Liver (tissue), 8 donors: ENCODE measurements at regions not wholly inside any gene's neighbourhood (a gene's known extent, or its start where the extent isn't known, plus 50 kb on each side); places are given as distances from the start of the nearest gene placed in this dataset.

ENCODE experiments used
- DNase-seq: peaks from one replicate; pipeline ENCODE4 v3.0.0-alpha.2; 2017; ENCODE audit warnings: low spot score
- H3K27ac ChIP-seq, 2 donors: one replicate each; pipeline ENCODE4 v1.7.0; 2013; ENCODE audit warnings: inconsistent platforms in 2 of 2, low read length in 2 of 2, control low read depth in 1 of 2, low read depth in 1 of 2, mild to moderate bottlenecking in 1 of 2
- H3K27me3 ChIP-seq, 4 donors: one replicate each; pipeline versions ENCODE4 v1.6.1 to v1.7.0; 2013; ENCODE audit warnings: low read length in 3 of 4, inconsistent platforms in 1 of 4, mild to moderate bottlenecking in 1 of 4, moderate library complexity in 1 of 4; ENCODE audit not compliant: control insufficient read depth in 4 of 4, insufficient read depth in 4 of 4
- H3K36me3 ChIP-seq, 4 donors: one replicate each; pipeline versions ENCODE4 v1.6.1 to v1.7.0; 2013; ENCODE audit warnings: low read length in 3 of 4, mild to moderate bottlenecking in 3 of 4, low read depth in 1 of 4, moderate library complexity in 1 of 4; ENCODE audit not compliant: control insufficient read depth in 4 of 4, insufficient read depth in 3 of 4
- H3K4me1 ChIP-seq, 4 donors: one replicate each; pipeline versions ENCODE4 v1.6.1 to v1.7.0; 2013; ENCODE audit warnings: low read length in 3 of 4, mild to moderate bottlenecking in 3 of 4, moderate library complexity in 1 of 4; ENCODE audit not compliant: control insufficient read depth in 4 of 4, insufficient read depth in 4 of 4
- H3K4me3 ChIP-seq, 3 donors: one replicate each; pipeline versions ENCODE4 v1.6.1 to v1.7.0; 2013; ENCODE audit warnings: low read length in 3 of 3, control low read depth in 1 of 3, low read depth in 1 of 3, mild to moderate bottlenecking in 1 of 3
- H3K9ac ChIP-seq, 2 donors: one replicate each; pipeline ENCODE4 v1.7.0; 2013; ENCODE audit warnings: low read length in 2 of 2, mild to moderate bottlenecking in 2 of 2, moderate library complexity in 2 of 2, control low read depth in 1 of 2, low read depth in 1 of 2
- H3K9me3 ChIP-seq, 4 donors: one replicate each; pipeline versions ENCODE4 v1.6.1 to v1.7.0; 2013; ENCODE audit warnings: low read length in 3 of 4; ENCODE audit not compliant: control insufficient read depth in 4 of 4
- FOXA2 ChIP-seq: IDR thresholded peaks from 2 replicates; pipeline ENCODE4 v1.6.1; 2016; ENCODE audit warnings: antibody characterized with exemption
- GABPA ChIP-seq, 2 donors: IDR thresholded peaks in 1 of 2; conservative IDR thresholded peaks in 1 of 2; 2 replicates each; pipeline ENCODE4 v1.6.1; 2016; ENCODE audit warnings: antibody characterized with exemption in 2 of 2, mild to moderate bottlenecking in 1 of 2, moderate library complexity in 1 of 2
- HNF4A ChIP-seq, 2 donors: conservative IDR thresholded peaks; 2 replicates each; pipeline ENCODE4 v1.6.1; 2016; ENCODE audit warnings: antibody characterized with exemption in 2 of 2, mild to moderate bottlenecking in 2 of 2
- HNF4G ChIP-seq: IDR thresholded peaks from 2 replicates; pipeline ENCODE4 v1.6.1; 2016; ENCODE audit warnings: antibody characterized with exemption
- JUND ChIP-seq, 2 donors: IDR thresholded peaks; 2 replicates each; pipeline ENCODE4 v1.6.1; 2016; ENCODE audit warnings: antibody characterized with exemption in 2 of 2
- NR2F2 ChIP-seq: IDR thresholded peaks from 2 replicates; pipeline ENCODE4 v1.6.1; 2016; ENCODE audit warnings: antibody characterized with exemption
- RAD21 ChIP-seq, 2 donors: IDR thresholded peaks; 2 replicates each; pipeline ENCODE4 v1.6.1; 2016; ENCODE audit warnings: antibody characterized with exemption in 2 of 2, mild to moderate bottlenecking in 2 of 2
- SP1 ChIP-seq: IDR thresholded peaks from 2 replicates; pipeline ENCODE4 v1.6.1; 2018; ENCODE audit warnings: antibody characterized with exemption, mild to moderate bottlenecking
- WGBS: extraction: QIAGEN DNeasy Blood & Tissue Kit; methylation state at CpG from one replicate; pipeline ENCODE4 v1.1.7; 2013; 5-methylcytosine and 5-hydroxymethylcytosine counted together
- TF ChIP-seq, protein P1 (sequence below): IDR thresholded peaks from 2 replicates; pipeline ENCODE4 v1.6.1; 2016; ENCODE audit warnings: antibody characterized with exemption, mild to moderate bottlenecking
- TF ChIP-seq, protein P2 (sequence below): IDR thresholded peaks from 2 replicates; pipeline ENCODE4 v1.6.1; 2016; ENCODE audit warnings: antibody characterized with exemption
- TF ChIP-seq, protein P3 (sequence below): IDR thresholded peaks from 2 replicates; pipeline ENCODE4 v1.6.1; 2016; ENCODE audit warnings: antibody characterized with exemption
- TF ChIP-seq, protein P4 (sequence below): fragments of 150-350 bp; IDR thresholded peaks from 2 replicates; pipeline ENCODE4 v1.5.1; 2017; ENCODE audit warnings: improper control_type of control experiment, low read depth, low read length; ENCODE audit not compliant: missing input control
- donor health status: healthy.
- donor health status: healthy.
- donor health status: healthy.
- donor health status: healthy.
- donor health status: healthy.

DNA sequence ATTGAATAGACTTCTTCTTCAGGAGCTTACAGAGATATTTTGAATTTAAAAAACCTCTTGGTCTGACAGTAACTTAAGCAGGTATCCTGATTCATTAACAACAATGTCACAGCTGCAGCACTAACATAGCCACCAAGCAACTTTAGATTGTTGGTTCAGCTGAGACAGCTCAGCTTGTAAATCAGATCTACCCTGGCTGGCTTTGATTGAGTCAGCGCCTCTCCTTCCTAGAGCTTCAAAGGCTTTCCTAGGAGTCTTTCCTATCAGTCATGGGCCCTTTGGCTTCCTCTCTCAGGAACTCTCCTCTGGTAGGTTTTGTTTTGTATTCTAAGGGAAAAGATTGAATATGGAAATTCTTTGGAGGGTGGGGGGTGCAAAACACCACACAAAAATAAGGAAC, 70.7 kb upstream of the STEAP4 start:
- Histone ChIP-seq H3K36me3 (no peaks in the 10 kb centered on the region), H3K27ac (no peak overlapping the region), H3K4me3 (no peak overlapping the region), H3K4me1 (no peaks in the 10 kb centered on the region), H3K9ac (no peak overlapping the region), H3K27me3 (no peaks in the 10 kb centered on the region), H3K9me3 (no peaks in the 10 kb centered on the region)
- TF ChIP-seq RAD21 (IDR thresholded peaks at IDR 0.05): no peak
- no peak for TF ChIP-seq NR2F2
- no peak for TF ChIP-seq FOXA2
- TF ChIP-seq, protein P1, sequence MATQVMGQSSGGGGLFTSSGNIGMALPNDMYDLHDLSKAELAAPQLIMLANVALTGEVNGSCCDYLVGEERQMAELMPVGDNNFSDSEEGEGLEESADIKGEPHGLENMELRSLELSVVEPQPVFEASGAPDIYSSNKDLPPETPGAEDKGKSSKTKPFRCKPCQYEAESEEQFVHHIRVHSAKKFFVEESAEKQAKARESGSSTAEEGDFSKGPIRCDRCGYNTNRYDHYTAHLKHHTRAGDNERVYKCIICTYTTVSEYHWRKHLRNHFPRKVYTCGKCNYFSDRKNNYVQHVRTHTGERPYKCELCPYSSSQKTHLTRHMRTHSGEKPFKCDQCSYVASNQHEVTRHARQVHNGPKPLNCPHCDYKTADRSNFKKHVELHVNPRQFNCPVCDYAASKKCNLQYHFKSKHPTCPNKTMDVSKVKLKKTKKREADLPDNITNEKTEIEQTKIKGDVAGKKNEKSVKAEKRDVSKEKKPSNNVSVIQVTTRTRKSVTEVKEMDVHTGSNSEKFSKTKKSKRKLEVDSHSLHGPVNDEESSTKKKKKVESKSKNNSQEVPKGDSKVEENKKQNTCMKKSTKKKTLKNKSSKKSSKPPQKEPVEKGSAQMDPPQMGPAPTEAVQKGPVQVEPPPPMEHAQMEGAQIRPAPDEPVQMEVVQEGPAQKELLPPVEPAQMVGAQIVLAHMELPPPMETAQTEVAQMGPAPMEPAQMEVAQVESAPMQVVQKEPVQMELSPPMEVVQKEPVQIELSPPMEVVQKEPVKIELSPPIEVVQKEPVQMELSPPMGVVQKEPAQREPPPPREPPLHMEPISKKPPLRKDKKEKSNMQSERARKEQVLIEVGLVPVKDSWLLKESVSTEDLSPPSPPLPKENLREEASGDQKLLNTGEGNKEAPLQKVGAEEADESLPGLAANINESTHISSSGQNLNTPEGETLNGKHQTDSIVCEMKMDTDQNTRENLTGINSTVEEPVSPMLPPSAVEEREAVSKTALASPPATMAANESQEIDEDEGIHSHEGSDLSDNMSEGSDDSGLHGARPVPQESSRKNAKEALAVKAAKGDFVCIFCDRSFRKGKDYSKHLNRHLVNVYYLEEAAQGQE: no peak
- TF ChIP-seq, protein P2, sequence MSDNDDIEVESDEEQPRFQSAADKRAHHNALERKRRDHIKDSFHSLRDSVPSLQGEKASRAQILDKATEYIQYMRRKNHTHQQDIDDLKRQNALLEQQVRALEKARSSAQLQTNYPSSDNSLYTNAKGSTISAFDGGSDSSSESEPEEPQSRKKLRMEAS: no peak
- TF ChIP-seq HNF4A (conservative IDR thresholded peaks at IDR 0.05): no peak
- no peak for TF ChIP-seq SP1
- no peak for TF ChIP-seq JUND (IDR thresholded peaks at IDR 0.05)
- TF ChIP-seq, protein P3, sequence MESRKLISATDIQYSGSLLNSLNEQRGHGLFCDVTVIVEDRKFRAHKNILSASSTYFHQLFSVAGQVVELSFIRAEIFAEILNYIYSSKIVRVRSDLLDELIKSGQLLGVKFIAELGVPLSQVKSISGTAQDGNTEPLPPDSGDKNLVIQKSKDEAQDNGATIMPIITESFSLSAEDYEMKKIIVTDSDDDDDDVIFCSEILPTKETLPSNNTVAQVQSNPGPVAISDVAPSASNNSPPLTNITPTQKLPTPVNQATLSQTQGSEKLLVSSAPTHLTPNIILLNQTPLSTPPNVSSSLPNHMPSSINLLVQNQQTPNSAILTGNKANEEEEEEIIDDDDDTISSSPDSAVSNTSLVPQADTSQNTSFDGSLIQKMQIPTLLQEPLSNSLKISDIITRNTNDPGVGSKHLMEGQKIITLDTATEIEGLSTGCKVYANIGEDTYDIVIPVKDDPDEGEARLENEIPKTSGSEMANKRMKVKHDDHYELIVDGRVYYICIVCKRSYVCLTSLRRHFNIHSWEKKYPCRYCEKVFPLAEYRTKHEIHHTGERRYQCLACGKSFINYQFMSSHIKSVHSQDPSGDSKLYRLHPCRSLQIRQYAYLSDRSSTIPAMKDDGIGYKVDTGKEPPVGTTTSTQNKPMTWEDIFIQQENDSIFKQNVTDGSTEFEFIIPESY: no peak
- no peak for DNase-seq
- 72% methylated on average over 1 of the region's 1 CpG for WGBS

DNA sequence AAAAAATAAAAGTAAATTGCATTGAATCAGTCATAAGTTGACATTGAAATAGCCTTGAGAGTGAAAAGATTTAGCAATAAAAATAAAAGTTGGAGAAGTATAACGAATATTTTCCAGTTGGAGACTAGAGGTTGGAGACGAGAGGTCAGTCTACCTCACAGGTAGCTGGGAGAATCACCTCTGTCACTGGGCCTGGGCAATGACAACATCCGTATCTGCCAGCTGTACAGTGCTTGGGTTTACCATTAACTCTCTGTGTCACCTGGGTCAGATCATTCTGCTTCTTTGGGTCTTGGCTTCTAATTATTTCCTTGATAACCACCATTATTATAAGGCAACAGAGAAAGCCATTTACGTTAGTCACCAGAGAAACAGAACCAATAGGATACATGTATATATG, 62.0 kb upstream of the STEAP4 start:
- Histone ChIP-seq H3K27me3 (no peaks in the 10 kb centered on the region), H3K4me3 (no peak overlapping the region), H3K9me3 (no peaks in the 10 kb centered on the region), H3K27ac (no peak overlapping the region), H3K4me1 (no peaks in the 10 kb centered on the region), H3K9ac (no peak overlapping the region), H3K36me3 (no peaks in the 10 kb centered on the region)
- WGBS: 71% methylated on average over 4 of the region's 4 CpGs
- no peak for DNase-seq
- TF ChIP-seq, protein P4, sequence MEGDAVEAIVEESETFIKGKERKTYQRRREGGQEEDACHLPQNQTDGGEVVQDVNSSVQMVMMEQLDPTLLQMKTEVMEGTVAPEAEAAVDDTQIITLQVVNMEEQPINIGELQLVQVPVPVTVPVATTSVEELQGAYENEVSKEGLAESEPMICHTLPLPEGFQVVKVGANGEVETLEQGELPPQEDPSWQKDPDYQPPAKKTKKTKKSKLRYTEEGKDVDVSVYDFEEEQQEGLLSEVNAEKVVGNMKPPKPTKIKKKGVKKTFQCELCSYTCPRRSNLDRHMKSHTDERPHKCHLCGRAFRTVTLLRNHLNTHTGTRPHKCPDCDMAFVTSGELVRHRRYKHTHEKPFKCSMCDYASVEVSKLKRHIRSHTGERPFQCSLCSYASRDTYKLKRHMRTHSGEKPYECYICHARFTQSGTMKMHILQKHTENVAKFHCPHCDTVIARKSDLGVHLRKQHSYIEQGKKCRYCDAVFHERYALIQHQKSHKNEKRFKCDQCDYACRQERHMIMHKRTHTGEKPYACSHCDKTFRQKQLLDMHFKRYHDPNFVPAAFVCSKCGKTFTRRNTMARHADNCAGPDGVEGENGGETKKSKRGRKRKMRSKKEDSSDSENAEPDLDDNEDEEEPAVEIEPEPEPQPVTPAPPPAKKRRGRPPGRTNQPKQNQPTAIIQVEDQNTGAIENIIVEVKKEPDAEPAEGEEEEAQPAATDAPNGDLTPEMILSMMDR: no peak
- TF ChIP-seq RAD21 (IDR thresholded peaks at IDR 0.05) (no peak), HNF4G (no peak), GABPA (IDR thresholded peaks at IDR 0.05 in 1 of 2, conservative IDR thresholded peaks at IDR 0.05 in 1 of 2) (no peak)
- TF ChIP-seq, protein P1: no peak
